Mammary epithelial cell (primary cell): ENCODE measurements at regions not wholly inside any gene's neighbourhood (a gene's known extent, or its start where the extent isn't known, plus 50 kb on each side); places are given as distances from the start of the nearest gene placed in this dataset.

Source experiments
- EZH2 ChIP-seq: IDR thresholded peaks from 2 replicates; pipeline ENCODE4 v1.6.1; 2012; ENCODE audit warnings: low read length, inconsistent platforms, borderline replicate concordance
- TF ChIP-seq, protein P1 (sequence below), 2 donors: IDR thresholded peaks in 1 of 2; conservative IDR thresholded peaks in 1 of 2; 2 replicates each; pipeline ENCODE4 v1.5.1; 2011 to 2012; ENCODE audit warnings: inconsistent platforms in 2 of 2, low read length in 2 of 2, mild to moderate bottlenecking in 2 of 2, control low read depth in 1 of 2, low read depth in 1 of 2; ENCODE audit not compliant: insufficient read depth in 1 of 2; ENCODE audit errors: extremely low read depth in 1 of 2

DNA sequence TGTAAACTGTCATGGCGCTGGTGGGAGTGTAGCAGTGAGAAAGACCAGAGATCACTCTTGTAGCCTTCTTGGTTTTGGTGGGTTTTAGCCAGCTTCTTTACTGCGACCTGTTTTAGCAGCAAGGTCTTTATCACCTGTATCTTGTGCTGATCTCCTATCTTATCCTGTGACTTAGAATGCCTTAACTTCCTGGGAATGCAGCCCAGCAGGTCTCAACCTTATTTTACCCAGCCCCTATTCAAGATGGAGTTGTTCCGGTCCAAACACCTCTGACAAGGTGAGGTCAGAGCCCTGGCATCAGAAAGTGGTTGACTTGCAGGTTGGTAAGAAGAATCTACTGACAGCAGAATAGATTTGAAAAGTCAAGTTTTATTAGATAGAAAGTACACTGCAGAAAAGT, 55.0 kb upstream of the MSH6 start:
- TF ChIP-seq, protein P1, sequence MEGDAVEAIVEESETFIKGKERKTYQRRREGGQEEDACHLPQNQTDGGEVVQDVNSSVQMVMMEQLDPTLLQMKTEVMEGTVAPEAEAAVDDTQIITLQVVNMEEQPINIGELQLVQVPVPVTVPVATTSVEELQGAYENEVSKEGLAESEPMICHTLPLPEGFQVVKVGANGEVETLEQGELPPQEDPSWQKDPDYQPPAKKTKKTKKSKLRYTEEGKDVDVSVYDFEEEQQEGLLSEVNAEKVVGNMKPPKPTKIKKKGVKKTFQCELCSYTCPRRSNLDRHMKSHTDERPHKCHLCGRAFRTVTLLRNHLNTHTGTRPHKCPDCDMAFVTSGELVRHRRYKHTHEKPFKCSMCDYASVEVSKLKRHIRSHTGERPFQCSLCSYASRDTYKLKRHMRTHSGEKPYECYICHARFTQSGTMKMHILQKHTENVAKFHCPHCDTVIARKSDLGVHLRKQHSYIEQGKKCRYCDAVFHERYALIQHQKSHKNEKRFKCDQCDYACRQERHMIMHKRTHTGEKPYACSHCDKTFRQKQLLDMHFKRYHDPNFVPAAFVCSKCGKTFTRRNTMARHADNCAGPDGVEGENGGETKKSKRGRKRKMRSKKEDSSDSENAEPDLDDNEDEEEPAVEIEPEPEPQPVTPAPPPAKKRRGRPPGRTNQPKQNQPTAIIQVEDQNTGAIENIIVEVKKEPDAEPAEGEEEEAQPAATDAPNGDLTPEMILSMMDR (conservative IDR thresholded peaks at IDR 0.05 in 1 of 2, IDR thresholded peaks at IDR 0.05 in 1 of 2; ENCODE audit: extremely low read depth in 1 of 2, insufficient read depth in 1 of 2, low read depth in 1 of 2, low read length in 2 of 2), result no peak
- TF ChIP-seq EZH2, result no peak
